Transverse colon (tissue), 3 donors: ENCODE measurements at regions not wholly inside any gene's neighbourhood (a gene's known extent, or its start where the extent isn't known, plus 50 kb on each side); places are given as distances from the start of the nearest gene placed in this dataset.

Experiments used
- CTCF ChIP-seq, 5 experiments: fragments of 200-600 bp in 3 of 5; fragments of 450-650 bp in 2 of 5; sonication (generic) in 3 of 5; IDR thresholded peaks; 1 replicate in 2 of 5; 2 replicates in 3 of 5; pipeline ENCODE4 v1.5.1; 2016 to 2017; ENCODE audit warnings: antibody characterized with exemption in 5 of 5, inconsistent platforms in 3 of 5, mild to moderate bottlenecking in 2 of 5, moderate library complexity in 1 of 5
- POLR2A ChIP-seq: fragments of 450-650 bp; IDR thresholded peaks from one replicate; pipeline ENCODE4 v1.6.1; 2016; ENCODE audit warnings: antibody characterized with exemption, mild to moderate bottlenecking, moderate library complexity

- no peak for TF ChIP-seq POLR2A
- TF ChIP-seq CTCF (IDR thresholded peaks at IDR 0.05), result no peak
These were observed 102.8 kb upstream of the SLC10A2 start for GRCh38 chr13:103168901-103169508.
